ENCODE measurements at regions not wholly inside any gene's neighbourhood (a gene's known extent, or its start where the extent isn't known, plus 50 kb on each side); places are given as distances from the start of the nearest gene placed in this dataset.
"Not testable (repeated sequence)": the region's sequence is repeated elsewhere in the genome, so short reads cannot be mapped to it uniquely, and the experiment has no call there.

- no peak for DNase-seq (ENCODE audit: low spot score)
- Mint-ChIP-seq H3K27me3 (no peaks in the 10 kb centered on the region), H3K4me1 (ENCODE audit: low read depth in 2 of 2) (no peaks in the 10 kb centered on the region), H3K4me3 (no peak overlapping the region), H3K27ac (no peak overlapping the region), H3K36me3 (no peaks in the 10 kb centered on the region), H3K9me3 (peaks cover 2% of the 10 kb centered on the region)
- ATAC-seq = no peak
These were observed 505.8 kb upstream of the STEAP1 start for GRCh38 chr7:89648509-89648908.

GRCh38 chr7:89655946-89656345, 498.3 kb upstream of the STEAP1 start:
- Mint-ChIP-seq H3K4me3 (no peak overlapping the region), H3K36me3 (no peaks in the 10 kb centered on the region), H3K4me1 (ENCODE audit: low read depth in 2 of 2) (no peaks in the 10 kb centered on the region), H3K27me3 (no peaks in the 10 kb centered on the region), H3K9me3 (peaks cover 9% of the 10 kb centered on the region), H3K27ac (no peak overlapping the region)
- no peak for ATAC-seq
- DNase-seq (ENCODE audit: low spot score) = no peak

- Mint-ChIP-seq H3K4me1 (ENCODE audit: low read depth in 2 of 2) (no peaks in the 10 kb centered on the region), H3K4me3 (no peak overlapping the region), H3K27ac (no peak overlapping the region), H3K9me3 (peaks cover 9% of the 10 kb centered on the region), H3K36me3 (no peaks in the 10 kb centered on the region), H3K27me3 (no peaks in the 10 kb centered on the region)
- DNase-seq (ENCODE audit: low spot score) (no peak), ATAC-seq (no peak)
These were observed 492.4 kb upstream of the STEAP1 start for GRCh38 chr7:89661876-89662275.

- Mint-ChIP-seq H3K4me3 (no peak overlapping the region), H3K9me3 (peaks cover 6% of the 10 kb centered on the region), H3K27me3 (no peaks in the 10 kb centered on the region), H3K4me1 (ENCODE audit: low read depth in 2 of 2) (no peaks in the 10 kb centered on the region), H3K27ac (no peak overlapping the region), H3K36me3 (no peaks in the 10 kb centered on the region)
- DNase-seq (ENCODE audit: low spot score) (no peak), ATAC-seq (no peak)
These were observed 488.0 kb upstream of the STEAP1 start for GRCh38 chr7:89666136-89666835.

- no peak for ATAC-seq
- Mint-ChIP-seq H3K27ac (no peak overlapping the region), H3K4me1 (ENCODE audit: low read depth in 2 of 2) (no peaks in the 10 kb centered on the region), H3K4me3 (no peak overlapping the region), H3K27me3 (no peaks in the 10 kb centered on the region), H3K9me3 (peaks cover 26% of the 10 kb centered on the region), H3K36me3 (peaks cover 7% of the 10 kb centered on the region)
- no peak for DNase-seq (ENCODE audit: low spot score)
These were observed 474.1 kb upstream of the STEAP1 start for GRCh38 chr7:89680161-89680560.

- Mint-ChIP-seq H3K27me3 (no peaks in the 10 kb centered on the region), H3K36me3 (no peaks in the 10 kb centered on the region), H3K27ac (no peak overlapping the region), H3K4me3 (no peak overlapping the region), H3K9me3 (peaks cover 16% of the 10 kb centered on the region), H3K4me1 (ENCODE audit: low read depth in 2 of 2) (no peaks in the 10 kb centered on the region)
- DNase-seq (ENCODE audit: low spot score) (no peak), ATAC-seq (no peak)
These were observed 472.8 kb upstream of the STEAP1 start for GRCh38 chr7:89681448-89681847.

GRCh38 chr7:89685287-89685686, 469.0 kb upstream of the STEAP1 start:
- Mint-ChIP-seq H3K4me3 (no peak overlapping the region), H3K27ac (no peak overlapping the region), H3K27me3 (no peaks in the 10 kb centered on the region), H3K4me1 (ENCODE audit: low read depth in 2 of 2) (no peaks in the 10 kb centered on the region), H3K9me3 (peaks cover 5% of the 10 kb centered on the region), H3K36me3 (no peaks in the 10 kb centered on the region)
- DNase-seq (ENCODE audit: low spot score) (no peak), ATAC-seq (no peak)

- Mint-ChIP-seq H3K36me3 (no peaks in the 10 kb centered on the region), H3K4me3 (no peak overlapping the region), H3K9me3 (peaks cover 5% of the 10 kb centered on the region), H3K27me3 (no peaks in the 10 kb centered on the region), H3K27ac (no peak overlapping the region), H3K4me1 (ENCODE audit: low read depth in 2 of 2) (no peaks in the 10 kb centered on the region)
- no peak for DNase-seq (ENCODE audit: low spot score)
- ATAC-seq = no peak
These were observed 467.1 kb upstream of the STEAP1 start for GRCh38 chr7:89687211-89687610.

- no peak for ATAC-seq
- Mint-ChIP-seq H3K4me1 (ENCODE audit: low read depth in 2 of 2) (no peaks in the 10 kb centered on the region), H3K36me3 (peaks cover 18% of the 10 kb centered on the region), H3K27ac (no peak overlapping the region), H3K9me3 (peaks cover 12% of the 10 kb centered on the region), H3K4me3 (no peak overlapping the region), H3K27me3 (no peaks in the 10 kb centered on the region)
- DNase-seq (ENCODE audit: low spot score) = no peak
These were observed 459.0 kb upstream of the STEAP1 start for GRCh38 chr7:89695241-89695640.

- ATAC-seq (no peak), DNase-seq (ENCODE audit: low spot score) (no peak)
- Mint-ChIP-seq H3K27ac (no peak overlapping the region), H3K36me3 (no peaks in the 10 kb centered on the region), H3K4me1 (ENCODE audit: low read depth in 2 of 2) (no peaks in the 10 kb centered on the region), H3K4me3 (no peak overlapping the region), H3K9me3 (peaks cover 9% of the 10 kb centered on the region), H3K27me3 (no peaks in the 10 kb centered on the region)
These were observed 440.1 kb upstream of the STEAP1 start for GRCh38 chr7:89714131-89714530.

- H3K27me3 Mint-ChIP-seq; ATAC-seq; H3K36me3 Mint-ChIP-seq; H3K4me1 Mint-ChIP-seq (ENCODE audit: low read depth in 2 of 2); H3K4me3 Mint-ChIP-seq; DNase-seq (ENCODE audit: low spot score); H3K9me3 Mint-ChIP-seq; H3K27ac Mint-ChIP-seq: not testable (repeated sequence)
These were observed 435.3 kb upstream of the STEAP1 start for GRCh38 chr7:89718941-89719340.

GRCh38 chr7:89728481-89728880, 425.8 kb upstream of the STEAP1 start:
- DNase-seq (ENCODE audit: low spot score) (no peak), ATAC-seq (no peak)
- no peak overlapping the region for H3K27ac Mint-ChIP-seq
- no peaks in the 10 kb centered on the region for H3K36me3 Mint-ChIP-seq
- no peak overlapping the region for H3K4me3 Mint-ChIP-seq
- peaks cover 7% of the 10 kb centered on the region for H3K9me3 Mint-ChIP-seq
- no peaks in the 10 kb centered on the region for H3K27me3 Mint-ChIP-seq
- no peaks in the 10 kb centered on the region for H3K4me1 Mint-ChIP-seq (ENCODE audit: low read depth in 2 of 2)

GRCh38 chr7:89731751-89732445, 422.4 kb upstream of the STEAP1 start:
- H3K27ac Mint-ChIP-seq = no peak overlapping the region
- no peaks in the 10 kb centered on the region for H3K4me1 Mint-ChIP-seq (ENCODE audit: low read depth in 2 of 2)
- H3K27me3 Mint-ChIP-seq = no peaks in the 10 kb centered on the region
- DNase-seq (ENCODE audit: low spot score) = no peak
- H3K36me3 Mint-ChIP-seq = no peaks in the 10 kb centered on the region
- no peak for ATAC-seq
- no peak overlapping the region for H3K4me3 Mint-ChIP-seq
- peaks cover 9% of the 10 kb centered on the region for H3K9me3 Mint-ChIP-seq

GRCh38 chr7:89738549-89738948, 415.7 kb upstream of the STEAP1 start:
- no peak for ATAC-seq
- H3K27me3 Mint-ChIP-seq = no peaks in the 10 kb centered on the region
- no peak overlapping the region for H3K4me3 Mint-ChIP-seq
- peaks cover 3% of the 10 kb centered on the region for H3K9me3 Mint-ChIP-seq
- no peak for DNase-seq (ENCODE audit: low spot score)
- H3K4me1 Mint-ChIP-seq (ENCODE audit: low read depth in 2 of 2) = no peaks in the 10 kb centered on the region
- H3K36me3 Mint-ChIP-seq = no peaks in the 10 kb centered on the region
- H3K27ac Mint-ChIP-seq = no peak overlapping the region

- Mint-ChIP-seq H3K4me3 (no peak overlapping the region), H3K4me1 (ENCODE audit: low read depth in 2 of 2) (no peaks in the 10 kb centered on the region), H3K9me3 (peaks cover 8% of the 10 kb centered on the region), H3K27ac (no peak overlapping the region), H3K27me3 (no peaks in the 10 kb centered on the region), H3K36me3 (no peaks in the 10 kb centered on the region)
- DNase-seq (ENCODE audit: low spot score) = no peak
- ATAC-seq = no peak
These were observed 396.4 kb upstream of the STEAP1 start for GRCh38 chr7:89757910-89758309.
